ENCODE measurements at regions not wholly inside any gene's neighbourhood (a gene's known extent, or its start where the extent isn't known, plus 50 kb on each side); places are given as distances from the start of the nearest gene placed in this dataset.

DNA sequence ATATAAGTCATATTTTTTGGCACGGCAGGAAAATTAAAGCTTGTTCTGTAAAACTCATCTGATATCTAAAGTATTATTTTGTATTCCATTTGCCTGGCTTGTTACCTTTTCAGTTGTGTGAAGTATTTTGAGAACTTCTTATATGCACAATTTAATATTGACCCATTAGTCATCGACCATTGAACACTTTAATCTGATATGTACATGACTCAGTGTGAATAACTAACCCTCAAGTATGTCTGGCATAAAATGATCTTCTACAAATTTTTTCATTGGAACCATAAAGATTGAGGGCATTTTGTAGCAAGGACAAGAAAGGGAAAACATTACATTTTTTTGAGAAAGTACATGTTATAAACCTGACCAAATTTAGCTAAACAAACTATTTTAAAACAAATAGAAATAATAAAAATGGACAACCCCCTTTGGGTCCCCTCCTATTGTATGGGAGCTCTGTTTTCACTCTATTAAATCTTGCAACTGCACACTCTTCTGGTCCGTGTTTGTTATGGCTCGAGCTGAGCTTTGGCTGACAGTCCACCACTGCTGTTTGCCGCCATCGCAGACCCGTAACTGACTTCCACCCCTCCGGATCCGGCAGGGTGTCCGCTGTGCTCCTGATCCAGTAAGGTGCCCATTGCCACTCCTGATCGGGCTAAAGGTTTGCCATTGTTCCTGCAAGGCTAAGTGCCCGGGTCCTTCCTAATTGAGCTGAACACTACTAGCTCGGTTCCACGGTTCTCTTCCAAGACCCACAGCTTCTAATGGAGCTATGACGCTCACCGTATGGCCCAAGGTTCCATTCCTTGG lies 118.8 kb downstream of the SLC6A15 start:
- H3K27me3 Mint-ChIP-seq (ENCODE audit: insufficient read depth): peaks cover 3% of the 10 kb centered on the region
- no peak overlapping the region for H3K27ac Mint-ChIP-seq
- TF ChIP-seq, protein P1, sequence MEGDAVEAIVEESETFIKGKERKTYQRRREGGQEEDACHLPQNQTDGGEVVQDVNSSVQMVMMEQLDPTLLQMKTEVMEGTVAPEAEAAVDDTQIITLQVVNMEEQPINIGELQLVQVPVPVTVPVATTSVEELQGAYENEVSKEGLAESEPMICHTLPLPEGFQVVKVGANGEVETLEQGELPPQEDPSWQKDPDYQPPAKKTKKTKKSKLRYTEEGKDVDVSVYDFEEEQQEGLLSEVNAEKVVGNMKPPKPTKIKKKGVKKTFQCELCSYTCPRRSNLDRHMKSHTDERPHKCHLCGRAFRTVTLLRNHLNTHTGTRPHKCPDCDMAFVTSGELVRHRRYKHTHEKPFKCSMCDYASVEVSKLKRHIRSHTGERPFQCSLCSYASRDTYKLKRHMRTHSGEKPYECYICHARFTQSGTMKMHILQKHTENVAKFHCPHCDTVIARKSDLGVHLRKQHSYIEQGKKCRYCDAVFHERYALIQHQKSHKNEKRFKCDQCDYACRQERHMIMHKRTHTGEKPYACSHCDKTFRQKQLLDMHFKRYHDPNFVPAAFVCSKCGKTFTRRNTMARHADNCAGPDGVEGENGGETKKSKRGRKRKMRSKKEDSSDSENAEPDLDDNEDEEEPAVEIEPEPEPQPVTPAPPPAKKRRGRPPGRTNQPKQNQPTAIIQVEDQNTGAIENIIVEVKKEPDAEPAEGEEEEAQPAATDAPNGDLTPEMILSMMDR (IDR thresholded peaks at IDR 0.05): no peak
- H3K36me3 Mint-ChIP-seq (ENCODE audit: low read depth): no peaks in the 10 kb centered on the region
- no peaks in the 10 kb centered on the region for H3K9me3 Mint-ChIP-seq
- H3K4me3 Mint-ChIP-seq: no peak overlapping the region
- peaks cover 26% of the 10 kb centered on the region for H3K4me1 Mint-ChIP-seq (ENCODE audit: low read depth)
- DNase-seq: peak; percentile 4

DNA sequence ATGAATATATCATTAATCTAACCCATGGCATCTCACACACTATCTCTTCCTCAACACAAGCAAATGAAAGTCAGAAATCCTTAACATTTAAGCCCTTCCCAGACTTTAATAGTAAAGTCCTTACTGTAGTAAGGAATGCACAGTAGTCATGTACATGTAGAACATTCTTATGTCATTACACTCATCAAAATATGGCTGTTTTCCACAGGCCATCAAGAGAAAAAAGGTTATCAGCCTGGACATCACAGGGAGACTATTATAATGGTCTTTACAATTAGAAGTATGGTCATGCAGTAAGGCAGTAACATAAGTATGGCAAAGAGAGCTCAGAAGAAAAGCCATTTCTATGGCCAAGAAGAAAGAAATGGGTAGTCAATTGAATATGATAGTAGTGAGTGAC lies 121.2 kb downstream of the SLC6A15 start:
- H3K27me3 Mint-ChIP-seq (ENCODE audit: insufficient read depth): peaks cover 5% of the 10 kb centered on the region
- no peak overlapping the region for H3K27ac Mint-ChIP-seq
- DNase-seq: no peak
- no peaks in the 10 kb centered on the region for H3K9me3 Mint-ChIP-seq
- H3K4me3 Mint-ChIP-seq: no peak overlapping the region
- H3K4me1 Mint-ChIP-seq (ENCODE audit: low read depth): peaks cover 26% of the 10 kb centered on the region
- no peaks in the 10 kb centered on the region for H3K36me3 Mint-ChIP-seq (ENCODE audit: low read depth)
- TF ChIP-seq, protein P1 (IDR thresholded peaks at IDR 0.05): no peak

DNA sequence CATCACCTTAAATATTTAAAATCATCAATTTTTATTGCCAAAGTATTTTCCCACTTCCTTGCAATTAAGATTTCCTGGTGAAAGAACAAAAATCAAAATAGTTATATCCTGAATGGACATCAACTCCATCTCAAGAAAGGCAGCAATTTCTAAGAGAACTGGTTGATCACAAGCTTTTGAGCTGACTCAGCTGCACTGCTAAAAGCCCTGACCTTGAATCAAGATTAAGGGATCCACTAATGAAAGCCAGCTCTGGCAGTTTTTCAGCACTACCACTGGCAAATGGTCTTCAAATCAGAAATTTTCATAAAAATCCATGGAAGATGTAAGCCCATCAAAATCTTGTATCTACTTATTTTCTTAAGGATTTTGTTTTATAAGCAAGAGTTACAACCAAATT lies 123.4 kb downstream of the SLC6A15 start:
- Mint-ChIP-seq H3K27me3 (ENCODE audit: insufficient read depth) (peaks cover 2% of the 10 kb centered on the region), H3K36me3 (ENCODE audit: low read depth) (no peaks in the 10 kb centered on the region), H3K27ac (no peak overlapping the region), H3K4me1 (ENCODE audit: low read depth) (peaks cover 26% of the 10 kb centered on the region), H3K9me3 (no peaks in the 10 kb centered on the region), H3K4me3 (no peak overlapping the region)
- DNase-seq: no peak
- TF ChIP-seq, protein P1 (IDR thresholded peaks at IDR 0.05): no peak

DNA sequence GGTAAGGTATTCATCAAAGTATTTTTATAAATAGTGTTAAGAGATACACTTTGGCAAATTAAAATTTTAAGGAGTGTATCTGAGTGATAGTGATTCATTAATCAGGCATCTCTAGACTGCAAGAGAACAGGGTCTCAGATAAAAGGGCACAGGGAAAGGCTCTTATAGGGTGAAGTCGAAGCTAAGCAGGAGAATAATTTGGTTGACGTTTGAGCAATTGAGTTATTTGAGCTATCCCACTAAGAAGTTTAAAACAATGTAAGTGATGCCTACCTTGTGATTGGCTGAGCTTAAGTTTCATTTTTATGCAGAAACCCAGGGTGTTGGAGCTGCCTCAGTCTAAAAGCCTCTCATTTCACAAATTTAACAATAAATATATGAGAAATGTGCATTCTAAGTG lies 125.3 kb downstream of the SLC6A15 start:
- H3K27me3 Mint-ChIP-seq (ENCODE audit: insufficient read depth): peaks cover 2% of the 10 kb centered on the region
- H3K9me3 Mint-ChIP-seq: no peaks in the 10 kb centered on the region
- DNase-seq: no peak
- TF ChIP-seq, protein P1 (IDR thresholded peaks at IDR 0.05): no peak
- peaks cover 15% of the 10 kb centered on the region for H3K4me1 Mint-ChIP-seq (ENCODE audit: low read depth)
- no peak overlapping the region for H3K27ac Mint-ChIP-seq
- no peak overlapping the region for H3K4me3 Mint-ChIP-seq
- H3K36me3 Mint-ChIP-seq (ENCODE audit: low read depth): no peaks in the 10 kb centered on the region

DNA sequence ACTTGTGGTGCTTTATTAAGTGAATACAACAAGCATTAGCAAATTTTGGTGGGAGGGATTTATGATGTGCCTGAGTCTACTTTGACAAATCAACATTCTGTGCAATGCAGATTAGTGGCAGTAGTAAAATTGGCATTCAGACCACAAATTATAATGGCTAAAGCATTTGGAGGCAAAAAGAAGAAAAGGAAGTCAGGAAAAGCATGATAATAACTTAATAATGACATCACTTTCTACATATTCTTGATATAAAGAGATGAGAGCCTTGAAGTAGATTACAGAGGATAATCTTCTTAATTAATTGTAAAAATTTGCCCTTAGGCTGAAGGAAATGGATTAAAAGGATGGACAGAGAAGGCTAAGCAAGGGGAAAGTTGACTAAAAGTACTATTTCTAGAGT lies 126.0 kb downstream of the SLC6A15 start:
- no peak overlapping the region for H3K4me3 Mint-ChIP-seq
- H3K36me3 Mint-ChIP-seq (ENCODE audit: low read depth): no peaks in the 10 kb centered on the region
- peaks cover 2% of the 10 kb centered on the region for H3K27me3 Mint-ChIP-seq (ENCODE audit: insufficient read depth)
- H3K9me3 Mint-ChIP-seq: no peaks in the 10 kb centered on the region
- H3K27ac Mint-ChIP-seq: no peak overlapping the region
- TF ChIP-seq, protein P1 (IDR thresholded peaks at IDR 0.05): no peak
- peaks cover 12% of the 10 kb centered on the region for H3K4me1 Mint-ChIP-seq (ENCODE audit: low read depth)
- no peak for DNase-seq

Measured in HFFc6 (cell line).